Activated naive CD8-positive, alpha-beta T cell treated with anti-CD3 and anti-CD28 coated beads, Interleukin-2, amount 10 ng/mL, durations not matched to agents 7 days and 5 days (primary cell): ENCODE measurements at regions not wholly inside any gene's neighbourhood (a gene's known extent, or its start where the extent isn't known, plus 50 kb on each side); places are given as distances from the start of the nearest gene placed in this dataset.

Experiments
- ATAC-seq: fragments of 150-1000 bp; cut with Tn5 transposase; one replicate; pipeline ENCODE4 v1.10.0; 2021; ENCODE audit warnings: low read depth, moderate library complexity
- POLR2A ChIA-PET: fragments of 350-600 bp; sonication (Branson Sonifier 250); formaldehyde crosslinking; loops from one replicate; lab custom pipeline; 2021; ENCODE audit warnings: antibody characterized with exemption; lab: Charles Lee
- DNase-seq: peaks from one replicate; pipeline ENCODE4 v3.0.0; 2021
- H3K27ac Mint-ChIP-seq: one replicate; pipeline ENCODE4 v1.8.0; 2022; ENCODE audit warnings: mild to moderate bottlenecking, mixed read lengths
- H3K27me3 Mint-ChIP-seq: one replicate; pipeline ENCODE4 v1.8.0; 2022; ENCODE audit warnings: mild to moderate bottlenecking, moderate library complexity, mixed read lengths
- H3K36me3 Mint-ChIP-seq: one replicate; pipeline ENCODE4 v1.8.0; 2021; ENCODE audit warnings: mild to moderate bottlenecking, mixed read lengths
- H3K4me1 Mint-ChIP-seq: one replicate; pipeline ENCODE4 v1.8.0; 2021; ENCODE audit warnings: mixed read lengths
- H3K4me3 Mint-ChIP-seq: one replicate; pipeline ENCODE4 v1.8.0; 2022; ENCODE audit warnings: mild to moderate bottlenecking, moderate library complexity, mixed read lengths
- H3K9me3 Mint-ChIP-seq: one replicate; pipeline ENCODE4 v1.8.0; 2021; ENCODE audit warnings: mixed read lengths

GRCh38 chr10:128734734-128735133, 608.5 kb upstream of the MKI67 start:
- no peak overlapping the region for H3K27ac Mint-ChIP-seq
- ATAC-seq = no peak
- POLR2A ChIA-PET = no interaction called here
- peaks cover 2% of the 10 kb centered on the region for H3K27me3 Mint-ChIP-seq
- no peaks in the 10 kb centered on the region for H3K36me3 Mint-ChIP-seq
- H3K4me3 Mint-ChIP-seq = no peak overlapping the region
- no peaks in the 10 kb centered on the region for H3K4me1 Mint-ChIP-seq
- H3K9me3 Mint-ChIP-seq = no peaks in the 10 kb centered on the region
- DNase-seq = no peak

DNA sequence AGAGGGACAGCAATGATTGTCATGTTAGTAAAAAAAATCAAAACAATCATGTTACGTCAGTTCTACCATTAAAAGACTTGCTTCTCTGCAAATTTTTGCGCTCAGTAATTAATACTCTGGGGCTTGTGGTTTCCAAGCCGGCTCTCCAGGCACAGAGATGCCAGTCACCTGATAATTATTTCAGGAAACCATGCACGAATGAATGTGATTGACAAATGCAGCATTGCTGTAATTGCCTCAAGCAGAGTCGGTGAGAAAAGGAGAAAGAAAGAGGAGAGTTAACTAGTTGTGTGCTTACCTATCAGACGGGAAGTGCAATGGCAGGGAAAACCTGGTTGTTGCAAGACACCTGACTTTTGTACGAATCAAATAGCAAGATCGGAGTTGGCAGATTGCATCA, 609.8 kb upstream of the MKI67 start:
- Mint-ChIP-seq H3K36me3 (no peaks in the 10 kb centered on the region), H3K4me3 (no peak overlapping the region), H3K4me1 (no peaks in the 10 kb centered on the region), H3K27ac (no peak overlapping the region), H3K27me3 (peaks cover 6% of the 10 kb centered on the region), H3K9me3 (no peaks in the 10 kb centered on the region)
- DNase-seq = no peak
- POLR2A ChIA-PET = no interaction called here
- no peak for ATAC-seq

DNA sequence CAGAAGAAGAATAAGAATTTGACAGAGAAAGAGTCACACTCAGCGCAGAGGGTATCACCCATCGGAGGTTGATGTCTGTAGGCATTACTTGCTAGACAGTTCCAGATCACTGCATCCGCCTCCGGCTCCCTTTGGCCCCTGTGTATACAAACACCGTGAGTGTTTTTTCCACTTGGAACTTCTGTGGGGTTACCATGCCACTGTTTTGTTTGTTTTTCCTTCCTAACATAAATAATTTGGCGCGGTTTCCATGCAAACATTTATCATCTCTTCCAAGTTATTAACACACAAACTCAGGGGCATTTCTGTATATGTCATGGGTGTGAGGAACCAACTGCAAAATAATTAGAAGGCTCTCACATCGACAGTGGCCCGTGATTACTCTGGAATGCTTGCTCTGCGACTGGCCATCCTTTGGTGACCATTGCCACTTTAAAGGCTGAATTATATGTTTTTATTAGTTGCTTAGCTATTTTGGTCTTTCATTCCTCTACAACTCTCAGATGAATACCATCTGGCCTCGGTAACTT, 612.2 kb upstream of the MKI67 start:
- Mint-ChIP-seq H3K4me3 (no peak overlapping the region), H3K27me3 (peaks cover 4% of the 10 kb centered on the region), H3K27ac (no peak overlapping the region), H3K9me3 (no peaks in the 10 kb centered on the region), H3K4me1 (no peaks in the 10 kb centered on the region), H3K36me3 (no peaks in the 10 kb centered on the region)
- POLR2A ChIA-PET = no interaction called here
- no peak for DNase-seq
- no peak for ATAC-seq

- POLR2A ChIA-PET = no interaction called here
- Mint-ChIP-seq H3K27ac (no peak overlapping the region), H3K9me3 (no peaks in the 10 kb centered on the region), H3K4me3 (no peak overlapping the region), H3K4me1 (no peaks in the 10 kb centered on the region), H3K27me3 (peaks cover 4% of the 10 kb centered on the region), H3K36me3 (no peaks in the 10 kb centered on the region)
- ATAC-seq (no peak), DNase-seq (no peak)
Observed at GRCh38 chr10:128739930-128740329, 613.7 kb upstream of the MKI67 start.

DNA sequence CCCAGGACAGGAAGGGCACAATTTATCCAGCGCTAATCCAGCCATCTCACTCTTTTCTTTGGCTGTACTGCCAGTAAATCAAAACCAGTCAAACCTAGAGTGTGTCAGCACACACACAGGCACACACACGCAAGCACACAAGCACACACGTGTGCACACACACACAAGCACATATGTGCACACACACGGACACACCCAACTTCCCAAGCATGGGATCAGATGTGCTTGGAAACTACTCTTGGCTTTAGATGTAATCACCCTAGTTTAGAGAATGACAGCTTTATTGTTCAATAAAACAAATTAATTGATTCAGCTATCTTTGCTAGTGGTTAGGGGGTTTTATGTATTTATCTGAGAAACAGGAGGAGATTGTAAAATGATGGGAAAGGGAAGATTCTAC, 615.0 kb upstream of the MKI67 start:
- H3K9me3 Mint-ChIP-seq = no peaks in the 10 kb centered on the region
- no peak overlapping the region for H3K27ac Mint-ChIP-seq
- POLR2A ChIA-PET = no interaction called here
- peaks cover 7% of the 10 kb centered on the region for H3K27me3 Mint-ChIP-seq
- H3K4me3 Mint-ChIP-seq = no peak overlapping the region
- no peaks in the 10 kb centered on the region for H3K4me1 Mint-ChIP-seq
- DNase-seq (no peak), ATAC-seq (no peak)
- H3K36me3 Mint-ChIP-seq = no peaks in the 10 kb centered on the region

GRCh38 chr10:128741680-128742079, 615.5 kb upstream of the MKI67 start:
- H3K4me1 Mint-ChIP-seq = no peaks in the 10 kb centered on the region
- POLR2A ChIA-PET = no interaction called here
- H3K4me3 Mint-ChIP-seq = no peak overlapping the region
- no peak overlapping the region for H3K27ac Mint-ChIP-seq
- no peaks in the 10 kb centered on the region for H3K36me3 Mint-ChIP-seq
- no peak for ATAC-seq
- no peaks in the 10 kb centered on the region for H3K9me3 Mint-ChIP-seq
- H3K27me3 Mint-ChIP-seq = peaks cover 7% of the 10 kb centered on the region
- no peak for DNase-seq

GRCh38 chr10:128744092-128744491, 617.9 kb upstream of the MKI67 start:
- Mint-ChIP-seq H3K4me3 (no peak overlapping the region), H3K27ac (no peak overlapping the region), H3K36me3 (no peaks in the 10 kb centered on the region), H3K9me3 (no peaks in the 10 kb centered on the region), H3K27me3 (peaks cover 7% of the 10 kb centered on the region), H3K4me1 (no peaks in the 10 kb centered on the region)
- POLR2A ChIA-PET = no interaction called here
- DNase-seq = no peak
- no peak for ATAC-seq

GRCh38 chr10:128744811-128745305, 618.6 kb upstream of the MKI67 start:
- H3K9me3 Mint-ChIP-seq = no peaks in the 10 kb centered on the region
- H3K4me1 Mint-ChIP-seq = no peaks in the 10 kb centered on the region
- no peak overlapping the region for H3K4me3 Mint-ChIP-seq
- no peaks in the 10 kb centered on the region for H3K36me3 Mint-ChIP-seq
- DNase-seq (no peak), ATAC-seq (no peak)
- POLR2A ChIA-PET = no interaction called here
- peaks cover 7% of the 10 kb centered on the region for H3K27me3 Mint-ChIP-seq
- H3K27ac Mint-ChIP-seq = no peak overlapping the region

DNA sequence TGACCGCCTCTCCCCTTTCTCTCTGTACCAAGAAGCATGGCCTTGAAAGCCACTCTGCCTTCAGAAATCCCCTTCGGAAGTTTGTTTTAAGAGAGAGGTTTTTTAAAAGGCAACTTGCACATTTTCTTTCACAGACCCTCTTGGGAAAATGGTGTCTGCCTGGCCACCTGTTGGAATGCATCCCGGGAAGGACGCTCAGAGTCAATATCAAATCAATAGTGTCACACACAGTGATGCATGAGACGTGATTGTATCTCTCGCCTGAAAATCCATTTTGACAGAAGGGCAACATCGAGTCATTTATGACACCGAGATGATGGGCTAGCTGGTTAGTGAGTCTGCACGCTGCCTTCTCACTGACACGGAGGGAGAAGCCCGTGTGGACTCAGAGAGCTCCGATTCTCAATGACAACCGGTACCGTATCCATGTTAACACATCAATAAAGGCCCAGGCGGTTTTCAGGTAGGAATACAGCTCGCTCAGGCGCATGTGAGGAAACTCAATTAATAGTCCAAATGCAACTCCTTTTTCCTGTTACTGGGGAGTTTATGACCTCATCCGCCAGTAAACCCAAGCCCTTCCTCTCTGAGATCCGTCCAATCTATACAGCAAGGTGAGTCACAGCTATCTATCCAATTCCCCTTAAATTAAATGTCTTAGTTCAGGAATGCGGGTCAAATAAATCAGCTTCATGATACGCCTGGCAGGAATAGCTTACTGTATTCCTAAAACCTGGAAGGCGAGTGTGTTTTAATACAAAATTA, 621.5 kb upstream of the MKI67 start:
- POLR2A ChIA-PET = no interaction called here
- no peak overlapping the region for H3K27ac Mint-ChIP-seq
- peaks cover 2% of the 10 kb centered on the region for H3K27me3 Mint-ChIP-seq

GRCh38 chr10:128751284-128751683, 625.1 kb upstream of the MKI67 start:
- no peaks in the 10 kb centered on the region for H3K36me3 Mint-ChIP-seq
- no peaks in the 10 kb centered on the region for H3K27me3 Mint-ChIP-seq
- POLR2A ChIA-PET = no interaction called here
- no peaks in the 10 kb centered on the region for H3K9me3 Mint-ChIP-seq
- no peak for DNase-seq
- H3K27ac Mint-ChIP-seq = no peak overlapping the region
- H3K4me1 Mint-ChIP-seq = no peaks in the 10 kb centered on the region
- ATAC-seq = no peak
- no peak overlapping the region for H3K4me3 Mint-ChIP-seq

More for the DNA sequence above, 621.5 kb upstream of the MKI67 start:
- DNase-seq = no peak
- H3K4me3 Mint-ChIP-seq = no peak overlapping the region
- H3K36me3 Mint-ChIP-seq = no peaks in the 10 kb centered on the region
- no peaks in the 10 kb centered on the region for H3K4me1 Mint-ChIP-seq
- H3K9me3 Mint-ChIP-seq = no peaks in the 10 kb centered on the region
- no peak for ATAC-seq

DNA sequence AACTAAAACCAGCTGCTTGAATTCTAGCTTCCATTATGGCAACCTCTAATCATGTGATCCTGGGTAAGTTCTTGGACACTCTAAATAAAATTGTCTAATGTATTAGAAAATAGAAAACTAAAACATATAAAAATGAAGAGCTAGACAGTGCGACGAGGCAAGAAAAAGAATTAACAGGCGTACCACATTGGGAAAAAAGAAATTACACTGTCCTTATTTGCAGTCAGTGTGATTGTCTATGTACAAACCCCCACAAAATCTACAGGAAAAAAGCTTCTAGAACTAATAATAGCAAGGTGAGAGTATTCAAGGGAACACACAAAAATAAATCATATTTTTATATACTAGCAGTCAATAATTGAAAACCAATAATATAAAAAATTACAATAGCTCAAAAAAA, 625.6 kb upstream of the MKI67 start:
- H3K36me3 Mint-ChIP-seq = no peaks in the 10 kb centered on the region
- ATAC-seq (no peak), DNase-seq (no peak)
- no peak overlapping the region for H3K27ac Mint-ChIP-seq
- no peaks in the 10 kb centered on the region for H3K27me3 Mint-ChIP-seq
- H3K4me3 Mint-ChIP-seq = no peak overlapping the region
- POLR2A ChIA-PET = no interaction called here
- H3K9me3 Mint-ChIP-seq = no peaks in the 10 kb centered on the region
- no peaks in the 10 kb centered on the region for H3K4me1 Mint-ChIP-seq

GRCh38 chr10:128759174-128759573, 633.0 kb upstream of the MKI67 start:
- no peak for ATAC-seq

DNA sequence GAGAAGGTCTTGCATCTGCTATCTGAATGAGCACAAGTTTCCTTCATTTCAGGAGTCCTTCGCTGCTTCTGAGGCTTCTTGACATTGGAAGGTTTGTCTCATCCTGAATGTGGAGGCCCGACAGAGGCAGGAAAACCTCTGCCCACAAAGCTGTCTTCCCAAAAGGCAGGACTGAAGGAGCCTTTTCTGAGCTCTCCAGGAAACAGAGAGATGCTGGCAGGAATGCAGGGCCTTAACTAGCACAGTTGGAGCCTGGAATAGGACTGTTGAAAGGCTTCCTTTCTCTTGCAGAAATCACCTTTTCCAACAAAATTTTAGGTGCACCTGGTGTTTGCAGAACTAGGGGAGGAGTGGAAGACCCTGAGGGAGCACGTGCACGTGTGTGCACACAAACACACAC, 637.4 kb upstream of the MKI67 start:
- Mint-ChIP-seq H3K36me3 (no peaks in the 10 kb centered on the region), H3K9me3 (no peaks in the 10 kb centered on the region), H3K27ac (no peak overlapping the region), H3K4me1 (no peaks in the 10 kb centered on the region), H3K4me3 (no peak overlapping the region), H3K27me3 (no peaks in the 10 kb centered on the region)
- POLR2A ChIA-PET = no interaction called here
- DNase-seq (no peak), ATAC-seq (no peak)

More at GRCh38 chr10:128759174-128759573, 633.0 kb upstream of the MKI67 start:
- Mint-ChIP-seq H3K4me3 (no peak overlapping the region), H3K9me3 (no peaks in the 10 kb centered on the region), H3K27ac (no peak overlapping the region), H3K36me3 (no peaks in the 10 kb centered on the region), H3K4me1 (no peaks in the 10 kb centered on the region), H3K27me3 (no peaks in the 10 kb centered on the region)
- POLR2A ChIA-PET = no interaction called here
- DNase-seq = no peak

DNA sequence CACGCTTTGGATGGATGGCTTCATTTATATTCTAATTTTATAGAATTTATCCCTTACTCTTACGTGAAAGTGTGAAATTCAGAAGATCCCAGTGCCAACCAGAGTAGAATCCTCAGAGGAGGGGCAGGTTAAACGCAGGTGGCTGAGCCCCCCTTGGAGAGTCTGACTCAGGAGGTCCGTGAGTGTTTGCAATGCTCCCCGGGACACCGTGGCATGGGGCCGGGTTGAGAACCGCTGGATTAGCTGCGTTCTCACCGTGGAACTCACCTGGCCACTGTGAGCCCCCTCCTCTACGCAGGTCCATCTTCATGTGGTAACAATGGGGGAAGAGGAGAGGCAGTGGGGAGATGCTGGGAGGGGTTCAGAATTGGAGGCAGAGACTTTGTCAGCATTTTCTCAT, 638.0 kb upstream of the MKI67 start:
- no peaks in the 10 kb centered on the region for H3K36me3 Mint-ChIP-seq
- POLR2A ChIA-PET = no interaction called here
- H3K9me3 Mint-ChIP-seq = no peaks in the 10 kb centered on the region
- no peak overlapping the region for H3K4me3 Mint-ChIP-seq
- no peak for DNase-seq
- no peak for ATAC-seq
- H3K27ac Mint-ChIP-seq = no peak overlapping the region
- H3K4me1 Mint-ChIP-seq = no peaks in the 10 kb centered on the region
- no peaks in the 10 kb centered on the region for H3K27me3 Mint-ChIP-seq
